ENCODE measurements at regions not wholly inside any gene's neighbourhood (a gene's known extent, or its start where the extent isn't known, plus 50 kb on each side); places are given as distances from the start of the nearest gene placed in this dataset.

- TF ChIP-seq POLR2A (IDR thresholded peaks at IDR 0.05) = no peak
- TF ChIP-seq CTCF (IDR thresholded peaks at IDR 0.05) = no peak
Observed at GRCh38 chr3:8080464-8080863, 421.2 kb upstream of the LMCD1 start.
